ENCODE measurements at regions not wholly inside any gene's neighbourhood (a gene's known extent, or its start where the extent isn't known, plus 50 kb on each side); places are given as distances from the start of the nearest gene placed in this dataset.

GRCh38 chr12:115323223-115323905 is 639.4 kb upstream of the TBX3 start:
- Histone ChIP-seq H3K36me3 (ENCODE audit: control insufficient read depth in 4 of 4, insufficient read depth in 3 of 4, low read depth in 1 of 4, low read length in 3 of 4) (no peaks in the 10 kb centered on the region), H3K27ac (ENCODE audit: low read depth in 1 of 2, low read length in 2 of 2) (no peak overlapping the region), H3K4me1 (ENCODE audit: control insufficient read depth in 4 of 4, insufficient read depth in 4 of 4, low read length in 3 of 4) (peaks cover 0 to 12% (median 6%) of the 10 kb centered on the region in 4 donors), H3K27me3 (ENCODE audit: control insufficient read depth in 4 of 4, insufficient read depth in 4 of 4, low read length in 3 of 4) (no peaks in the 10 kb centered on the region), H3K9me3 (ENCODE audit: control insufficient read depth in 4 of 4, low read length in 3 of 4) (no peaks in the 10 kb centered on the region), H3K9ac (ENCODE audit: low read depth in 1 of 2, low read length in 2 of 2) (no peak overlapping the region), H3K4me3 (ENCODE audit: low read depth in 1 of 3, low read length in 3 of 3) (no peak overlapping the region)
- WGBS, result 96% methylated on average over 3 of the region's 3 CpGs
- TF ChIP-seq RAD21 (IDR thresholded peaks at IDR 0.05), result no peak
- no peak for TF ChIP-seq RXRA (IDR thresholded peaks at IDR 0.05)
- no peak for TF ChIP-seq ATF3 (IDR thresholded peaks at IDR 0.05)
- no peak for TF ChIP-seq HNF4G (IDR thresholded peaks at IDR 0.05)
- TF ChIP-seq CTCF (IDR thresholded peaks at IDR 0.05; ENCODE audit: low read depth, low read length, missing input control), result no peak
- no peak for TF ChIP-seq EGR1 (IDR thresholded peaks at IDR 0.05; ENCODE audit: low read depth in 2 of 2)
- no peak for TF ChIP-seq TAF1 (conservative IDR thresholded peaks at IDR 0.05)
- TF ChIP-seq HNF4A (conservative IDR thresholded peaks at IDR 0.05), result no peak
- no peak for DNase-seq (ENCODE audit: low spot score)

- no peak for DNase-seq (ENCODE audit: low spot score)
- Histone ChIP-seq H3K4me3 (ENCODE audit: low read depth in 1 of 3, low read length in 3 of 3) (no peak overlapping the region), H3K9ac (ENCODE audit: low read depth in 1 of 2, low read length in 2 of 2) (no peak overlapping the region), H3K4me1 (ENCODE audit: control insufficient read depth in 4 of 4, insufficient read depth in 4 of 4, low read length in 3 of 4) (peaks cover 0 to 12% (median 6%) of the 10 kb centered on the region in 4 donors), H3K9me3 (ENCODE audit: control insufficient read depth in 4 of 4, low read length in 3 of 4) (no peaks in the 10 kb centered on the region), H3K36me3 (ENCODE audit: control insufficient read depth in 4 of 4, insufficient read depth in 3 of 4, low read depth in 1 of 4, low read length in 3 of 4) (no peaks in the 10 kb centered on the region), H3K27ac (ENCODE audit: low read depth in 1 of 2, low read length in 2 of 2) (no peak overlapping the region), H3K27me3 (ENCODE audit: control insufficient read depth in 4 of 4, insufficient read depth in 4 of 4, low read length in 3 of 4) (no peaks in the 10 kb centered on the region)
- WGBS, result 67% methylated on average over 4 of the region's 4 CpGs
- TF ChIP-seq NR2F2 (IDR thresholded peaks at IDR 0.05), result peak; percentile 21
- no peak for TF ChIP-seq RAD21 (IDR thresholded peaks at IDR 0.05)
- TF ChIP-seq REST (IDR thresholded peaks at IDR 0.05), result no peak
- no peak for TF ChIP-seq HNF4A (conservative IDR thresholded peaks at IDR 0.05)
These were observed 638.3 kb upstream of the TBX3 start for GRCh38 chr12:115322275-115322674.

- Histone ChIP-seq H3K9me3 (ENCODE audit: control insufficient read depth in 4 of 4, low read length in 3 of 4) (no peaks in the 10 kb centered on the region), H3K4me3 (ENCODE audit: low read depth in 1 of 3, low read length in 3 of 3) (no peak overlapping the region), H3K27me3 (ENCODE audit: control insufficient read depth in 4 of 4, insufficient read depth in 4 of 4, low read length in 3 of 4) (no peaks in the 10 kb centered on the region), H3K9ac (ENCODE audit: low read depth in 1 of 2, low read length in 2 of 2) (no peak overlapping the region), H3K27ac (ENCODE audit: low read depth in 1 of 2, low read length in 2 of 2) (no peak overlapping the region), H3K36me3 (ENCODE audit: control insufficient read depth in 4 of 4, insufficient read depth in 3 of 4, low read depth in 1 of 4, low read length in 3 of 4) (no peaks in the 10 kb centered on the region), H3K4me1 (ENCODE audit: control insufficient read depth in 4 of 4, insufficient read depth in 4 of 4, low read length in 3 of 4) (peaks cover 0 to 10% (median 5%) of the 10 kb centered on the region in 4 donors)
- peak; percentile 69 for TF ChIP-seq NR2F2 (IDR thresholded peaks at IDR 0.05)
- TF ChIP-seq ATF3 (IDR thresholded peaks at IDR 0.05), result no peak
- no peak for TF ChIP-seq FOXA1 (IDR thresholded peaks at IDR 0.05)
- TF ChIP-seq RXRA (IDR thresholded peaks at IDR 0.05), result no peak
- TF ChIP-seq HNF4A (conservative IDR thresholded peaks at IDR 0.05), result no peak
- WGBS, result 72% methylated on average over 8 of the region's 8 CpGs
- DNase-seq (ENCODE audit: low spot score), result no peak
These were observed 637.0 kb upstream of the TBX3 start for GRCh38 chr12:115320967-115321366.

Data from liver (tissue), 8 donors.